PC-3 (cell line): ENCODE measurements at regions not wholly inside any gene's neighbourhood (a gene's known extent, or its start where the extent isn't known, plus 50 kb on each side); places are given as distances from the start of the nearest gene placed in this dataset.

Source experiments
- ATAC-seq: fragments of 200-7000 bp; cut with Tn5 transposase; 2 replicates; pipeline ENCODE4 v1.9.1; 2020; ENCODE audit warnings: mild to moderate bottlenecking, moderate library complexity
- BruUV-seq: library from RNA; stranded (reverse); fragments of 400-500 nt; replicated peaks from 2 replicates; lab custom pipeline; 2021; lab: Mats Ljungman, UMichigan
- CTCF ChIA-PET: fragments of 300-600 bp; sonication (Branson Sonifier 250); formaldehyde crosslinking; loops from one replicate; lab custom pipeline; 2022; ENCODE audit warnings: antibody characterized with exemption; lab: Charles Lee
- POLR2A ChIA-PET: fragments of 300-600 bp; sonication (Branson Sonifier 250); formaldehyde crosslinking; loops from one replicate; lab custom pipeline; 2022; ENCODE audit warnings: antibody characterized with exemption; ENCODE audit not compliant: unreplicated experiment; lab: Charles Lee
- DNase-seq: peaks from one replicate; pipeline ENCODE4 v3.0.0-alpha.2; 2015
- H2AFZ ChIP-seq: fragments of 300-600 bp; sonication (generic); 2 replicates; pipeline ENCODE4 v1.6.0; 2016; ENCODE audit warnings: antibody characterized with exemption, low read length
- H3F3A ChIP-seq: fragments of 300-600 bp; sonication (generic); one replicate; pipeline ENCODE4 v1.6.0; 2017; ENCODE audit warnings: antibody characterized with exemption, low read length, control low read depth, mild to moderate bottlenecking; ENCODE audit not compliant: unreplicated experiment
- H3K27ac ChIP-seq: fragments of 300-600 bp; sonication (generic); 2 replicates; pipeline ENCODE4 v1.5.1; 2016; ENCODE audit warnings: mild to moderate bottlenecking, low read length
- H3K27me3 ChIP-seq: fragments of 300-600 bp; sonication (generic); 2 replicates; pipeline ENCODE4 v1.6.1; 2016; ENCODE audit warnings: low read length, mixed read lengths
- H3K36me3 ChIP-seq: fragments of 300-600 bp; sonication (generic); 2 replicates; pipeline ENCODE4 v1.6.1; 2016; ENCODE audit warnings: low read depth, mixed run types, low read length, mixed read lengths
- H3K4me1 ChIP-seq: fragments of 300-600 bp; sonication (generic); 2 replicates; pipeline ENCODE4 v1.5.1; 2016; ENCODE audit warnings: low read length; ENCODE audit not compliant: insufficient read depth
- H3K4me2 ChIP-seq: fragments of 300-600 bp; sonication (generic); 2 replicates; pipeline ENCODE4 v1.6.0; 2016; ENCODE audit warnings: low read length
- H3K4me3 ChIP-seq: fragments of 300-600 bp; sonication (generic); 2 replicates; pipeline ENCODE4 v1.5.1; 2016; ENCODE audit warnings: mild to moderate bottlenecking, low read length, mixed read lengths
- H3K79me2 ChIP-seq: fragments of 300-600 bp; sonication (generic); 2 replicates; pipeline ENCODE4 v1.6.1; 2017; ENCODE audit warnings: low read length, mixed read lengths
- H3K9ac ChIP-seq: fragments of 300-600 bp; sonication (generic); 2 replicates; pipeline ENCODE4 v1.6.0; 2016; ENCODE audit warnings: mild to moderate bottlenecking, low read length
- H3K9me2 ChIP-seq: fragments of 300-600 bp; sonication (generic); replicated peaks from 2 replicates; pipeline ENCODE4 v1.6.1; 2016; ENCODE audit warnings: mixed run types, low read length, mixed read lengths
- H3K9me3 ChIP-seq: fragments of 300-600 bp; sonication (generic); 2 replicates; pipeline ENCODE4 v1.6.1; 2016; ENCODE audit warnings: low read length, mixed read lengths
- H4K20me1 ChIP-seq: fragments of 300-600 bp; sonication (generic); 2 replicates; pipeline ENCODE4 v1.6.1; 2016; ENCODE audit warnings: low read length, mixed read lengths
- EZH2 ChIP-seq: fragments of 300-600 bp; sonication (generic); IDR thresholded peaks from one replicate; pipeline ENCODE4 v1.6.1; 2017; ENCODE audit warnings: antibody characterized with exemption, mild to moderate bottlenecking, low read length; ENCODE audit not compliant: unreplicated experiment
- EZH2phosphoT487 ChIP-seq: fragments of 300-600 bp; sonication (generic); IDR thresholded peaks from 2 replicates; pipeline ENCODE4 v1.6.1; 2018; ENCODE audit warnings: mild to moderate bottlenecking, antibody characterized with exemption, low read length, borderline replicate concordance
- intact Hi-C: fragments of 100-400 bp; cut with micrococcal nuclease; formaldehyde crosslinking; loops from 2 replicates; pipeline ENCODE4 v1.9.0; 2023
- TF ChIP-seq, protein P1 (sequence below): fragments of 300-600 bp; sonication (generic); conservative IDR thresholded peaks from 2 replicates; pipeline ENCODE4 v1.5.1; 2017; ENCODE audit warnings: antibody characterized with exemption, low read depth, mild to moderate bottlenecking, low read length

DNA sequence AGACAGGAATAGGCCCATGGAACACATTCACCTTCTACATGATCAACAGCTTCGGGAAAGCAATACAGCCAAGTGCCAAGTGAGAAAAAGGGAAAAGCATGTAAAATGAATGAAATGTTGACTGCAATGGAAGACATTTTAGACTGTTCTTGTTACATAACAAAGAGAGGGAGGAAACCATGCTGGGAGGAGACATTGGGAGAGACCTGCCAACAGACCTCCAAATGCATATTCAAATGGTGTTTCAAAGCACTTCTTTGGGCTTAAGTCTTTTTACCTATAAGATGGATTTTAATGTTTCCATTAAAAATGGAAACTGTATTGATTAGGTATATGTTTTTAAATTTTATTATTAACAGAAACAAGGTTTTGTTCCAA lies 350.0 kb upstream of the THBS1 start:
- Histone ChIP-seq H3K9me2 (no peaks in the 10 kb centered on the region), H3K9ac (no peak overlapping the region), H2AFZ (no peak overlapping the region), H4K20me1 (no peaks in the 10 kb centered on the region), H3K9me3 (no peaks in the 10 kb centered on the region), H3K4me1 (peaks cover 32% of the 10 kb centered on the region), H3K79me2 (no peaks in the 10 kb centered on the region), H3K27me3 (no peaks in the 10 kb centered on the region), H3K4me3 (no peak overlapping the region), H3K27ac (no peak overlapping the region), H3K36me3 (no peaks in the 10 kb centered on the region), H3F3A (no peaks in the 10 kb centered on the region), H3K4me2 (no peak overlapping the region)
- BruUV-seq, result no TSS peak
- intact Hi-C loops, result no loop called here
- ChIA-PET POLR2A (no interaction called here), CTCF (no interaction called here)
- TF ChIP-seq EZH2 (no peak), EZH2phosphoT487 (no peak)
- TF ChIP-seq, protein P1, sequence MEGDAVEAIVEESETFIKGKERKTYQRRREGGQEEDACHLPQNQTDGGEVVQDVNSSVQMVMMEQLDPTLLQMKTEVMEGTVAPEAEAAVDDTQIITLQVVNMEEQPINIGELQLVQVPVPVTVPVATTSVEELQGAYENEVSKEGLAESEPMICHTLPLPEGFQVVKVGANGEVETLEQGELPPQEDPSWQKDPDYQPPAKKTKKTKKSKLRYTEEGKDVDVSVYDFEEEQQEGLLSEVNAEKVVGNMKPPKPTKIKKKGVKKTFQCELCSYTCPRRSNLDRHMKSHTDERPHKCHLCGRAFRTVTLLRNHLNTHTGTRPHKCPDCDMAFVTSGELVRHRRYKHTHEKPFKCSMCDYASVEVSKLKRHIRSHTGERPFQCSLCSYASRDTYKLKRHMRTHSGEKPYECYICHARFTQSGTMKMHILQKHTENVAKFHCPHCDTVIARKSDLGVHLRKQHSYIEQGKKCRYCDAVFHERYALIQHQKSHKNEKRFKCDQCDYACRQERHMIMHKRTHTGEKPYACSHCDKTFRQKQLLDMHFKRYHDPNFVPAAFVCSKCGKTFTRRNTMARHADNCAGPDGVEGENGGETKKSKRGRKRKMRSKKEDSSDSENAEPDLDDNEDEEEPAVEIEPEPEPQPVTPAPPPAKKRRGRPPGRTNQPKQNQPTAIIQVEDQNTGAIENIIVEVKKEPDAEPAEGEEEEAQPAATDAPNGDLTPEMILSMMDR, result no peak
- no peak for DNase-seq
- ATAC-seq, result no peak

DNA sequence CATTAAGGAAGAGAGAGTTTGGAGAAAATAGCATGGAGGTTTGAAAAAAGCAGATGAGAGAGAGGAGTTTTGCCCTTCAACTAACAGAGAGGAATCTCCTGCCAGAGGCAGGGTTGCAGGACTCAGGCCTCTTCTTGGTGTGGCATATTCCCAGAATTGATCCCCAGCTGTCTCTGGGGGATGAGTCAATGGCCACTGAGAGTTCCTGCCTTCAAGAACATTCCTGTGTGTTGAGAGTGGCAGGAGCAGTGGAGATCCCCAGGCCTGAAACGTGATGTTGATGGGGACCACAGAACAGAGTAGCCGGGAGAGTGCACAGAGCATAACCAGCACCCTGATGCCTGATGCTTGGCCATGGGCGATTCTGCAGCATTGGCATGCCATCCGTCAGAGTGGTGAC lies 348.4 kb upstream of the THBS1 start:
- H2AFZ ChIP-seq, result 0 out of 2 replicates have a peak overlapping the region, but pooled peaks have one; percentile 4
- POLR2A ChIA-PET, result no interaction called here
- ATAC-seq, result peak; percentile 68
- peak overlapping the region; percentile 1; the same call in 1 of the 2 replicates for H3K9ac ChIP-seq
- peak overlapping the region; percentile 18 for H3K4me2 ChIP-seq
- intact Hi-C loops, result no loop called here
- H3K79me2 ChIP-seq, result no peaks in the 10 kb centered on the region
- H4K20me1 ChIP-seq, result no peaks in the 10 kb centered on the region
- no peaks in the 10 kb centered on the region; the same call in 1 of the 2 replicates for H3K36me3 ChIP-seq
- no TSS peak for BruUV-seq
- no peaks in the 10 kb centered on the region for H3F3A ChIP-seq
- TF ChIP-seq EZH2 (no peak), EZH2phosphoT487 (no peak)
- TF ChIP-seq, protein P1, result no peak
- CTCF ChIA-PET, result no interaction called here
- H3K9me3 ChIP-seq, result no peaks in the 10 kb centered on the region
- peak; percentile 80 for DNase-seq
- H3K27me3 ChIP-seq, result no peaks in the 10 kb centered on the region
- H3K4me3 ChIP-seq, result no peak overlapping the region
- peaks cover 38% of the 10 kb centered on the region for H3K4me1 ChIP-seq
- peak overlapping the region; percentile 43 for H3K27ac ChIP-seq
- no peaks in the 10 kb centered on the region for H3K9me2 ChIP-seq

DNA sequence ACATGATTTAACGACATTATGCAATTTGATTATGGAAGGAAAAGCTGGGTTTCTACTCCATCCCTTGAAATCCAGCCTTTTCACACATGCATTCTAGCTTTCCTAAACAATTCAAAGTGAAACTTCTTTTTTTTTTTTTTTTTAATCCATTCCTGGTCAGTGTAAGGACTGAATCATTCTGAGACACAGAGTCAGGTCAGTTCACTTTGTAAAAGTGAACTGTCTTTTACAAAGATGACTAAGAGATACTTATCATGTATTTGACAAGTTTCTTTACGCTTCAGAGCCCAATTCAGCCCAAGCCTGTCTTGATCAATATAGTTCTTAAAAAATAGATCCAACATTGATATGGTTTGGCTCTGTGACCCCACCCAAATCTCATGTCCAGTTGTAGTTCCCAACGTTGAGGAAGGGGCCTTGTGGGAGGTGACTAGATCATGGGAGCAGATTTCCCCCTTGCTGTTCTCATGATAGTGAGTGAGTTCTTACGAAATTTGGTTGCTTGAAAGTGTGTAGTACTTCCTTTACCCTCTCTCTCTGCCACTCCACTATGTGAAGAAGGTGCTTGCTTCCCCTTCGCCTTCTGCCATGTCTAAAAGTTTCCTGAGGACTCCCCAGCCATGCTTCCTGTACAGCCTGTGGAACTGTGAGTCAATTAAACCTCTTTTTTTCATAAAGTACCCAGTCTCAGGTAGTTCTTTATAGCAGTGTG lies 345.6 kb upstream of the THBS1 start:
- BruUV-seq, result no TSS peak
- no peaks in the 10 kb centered on the region for H3K79me2 ChIP-seq
- peak; percentile 72 for ATAC-seq
- peak overlapping the region; percentile 92 for H3K27ac ChIP-seq
- CTCF ChIA-PET, result interaction anchor here (0.6 kb wide), 1 partner anchor 49 kb away, joined by 3 read pairs; no protein-coding TSS in a partner anchor
- no peaks in the 10 kb centered on the region for H4K20me1 ChIP-seq
- H3F3A ChIP-seq, result no peaks in the 10 kb centered on the region
- no peaks in the 10 kb centered on the region; the same call in 1 of the 2 replicates for H3K36me3 ChIP-seq
- peak; percentile 82 for DNase-seq
- no peaks in the 10 kb centered on the region for H3K27me3 ChIP-seq
- H3K4me3 ChIP-seq, result peak overlapping the region; percentile 11; the same call in 1 of the 2 replicates
- TF ChIP-seq, protein P1, result no peak
- TF ChIP-seq EZH2phosphoT487 (no peak), EZH2 (no peak)
- H3K9me2 ChIP-seq, result no peaks in the 10 kb centered on the region
- intact Hi-C loops, result no loop called here
- POLR2A ChIA-PET, result no interaction called here
- H2AFZ ChIP-seq, result no peak overlapping the region
- peak overlapping the region; percentile 57 for H3K9ac ChIP-seq
- no peaks in the 10 kb centered on the region for H3K9me3 ChIP-seq
- H3K4me2 ChIP-seq, result peak overlapping the region; percentile 66
- H3K4me1 ChIP-seq, result peaks cover 57% of the 10 kb centered on the region
